ENCODE measurements at regions not wholly inside any gene's neighbourhood (a gene's known extent, or its start where the extent isn't known, plus 50 kb on each side); places are given as distances from the start of the nearest gene placed in this dataset.

GRCh38 chr3:73705792-73706191, 81.1 kb upstream of the PDZRN3 start (continued):
- TF ChIP-seq, protein P1, sequence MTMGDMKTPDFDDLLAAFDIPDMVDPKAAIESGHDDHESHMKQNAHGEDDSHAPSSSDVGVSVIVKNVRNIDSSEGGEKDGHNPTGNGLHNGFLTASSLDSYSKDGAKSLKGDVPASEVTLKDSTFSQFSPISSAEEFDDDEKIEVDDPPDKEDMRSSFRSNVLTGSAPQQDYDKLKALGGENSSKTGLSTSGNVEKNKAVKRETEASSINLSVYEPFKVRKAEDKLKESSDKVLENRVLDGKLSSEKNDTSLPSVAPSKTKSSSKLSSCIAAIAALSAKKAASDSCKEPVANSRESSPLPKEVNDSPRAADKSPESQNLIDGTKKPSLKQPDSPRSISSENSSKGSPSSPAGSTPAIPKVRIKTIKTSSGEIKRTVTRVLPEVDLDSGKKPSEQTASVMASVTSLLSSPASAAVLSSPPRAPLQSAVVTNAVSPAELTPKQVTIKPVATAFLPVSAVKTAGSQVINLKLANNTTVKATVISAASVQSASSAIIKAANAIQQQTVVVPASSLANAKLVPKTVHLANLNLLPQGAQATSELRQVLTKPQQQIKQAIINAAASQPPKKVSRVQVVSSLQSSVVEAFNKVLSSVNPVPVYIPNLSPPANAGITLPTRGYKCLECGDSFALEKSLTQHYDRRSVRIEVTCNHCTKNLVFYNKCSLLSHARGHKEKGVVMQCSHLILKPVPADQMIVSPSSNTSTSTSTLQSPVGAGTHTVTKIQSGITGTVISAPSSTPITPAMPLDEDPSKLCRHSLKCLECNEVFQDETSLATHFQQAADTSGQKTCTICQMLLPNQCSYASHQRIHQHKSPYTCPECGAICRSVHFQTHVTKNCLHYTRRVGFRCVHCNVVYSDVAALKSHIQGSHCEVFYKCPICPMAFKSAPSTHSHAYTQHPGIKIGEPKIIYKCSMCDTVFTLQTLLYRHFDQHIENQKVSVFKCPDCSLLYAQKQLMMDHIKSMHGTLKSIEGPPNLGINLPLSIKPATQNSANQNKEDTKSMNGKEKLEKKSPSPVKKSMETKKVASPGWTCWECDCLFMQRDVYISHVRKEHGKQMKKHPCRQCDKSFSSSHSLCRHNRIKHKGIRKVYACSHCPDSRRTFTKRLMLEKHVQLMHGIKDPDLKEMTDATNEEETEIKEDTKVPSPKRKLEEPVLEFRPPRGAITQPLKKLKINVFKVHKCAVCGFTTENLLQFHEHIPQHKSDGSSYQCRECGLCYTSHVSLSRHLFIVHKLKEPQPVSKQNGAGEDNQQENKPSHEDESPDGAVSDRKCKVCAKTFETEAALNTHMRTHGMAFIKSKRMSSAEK (CRISPR knock-in tag; IDR thresholded peaks at IDR 0.05; ENCODE audit: borderline replicate concordance) = no peak
- TF ChIP-seq, protein P2, sequence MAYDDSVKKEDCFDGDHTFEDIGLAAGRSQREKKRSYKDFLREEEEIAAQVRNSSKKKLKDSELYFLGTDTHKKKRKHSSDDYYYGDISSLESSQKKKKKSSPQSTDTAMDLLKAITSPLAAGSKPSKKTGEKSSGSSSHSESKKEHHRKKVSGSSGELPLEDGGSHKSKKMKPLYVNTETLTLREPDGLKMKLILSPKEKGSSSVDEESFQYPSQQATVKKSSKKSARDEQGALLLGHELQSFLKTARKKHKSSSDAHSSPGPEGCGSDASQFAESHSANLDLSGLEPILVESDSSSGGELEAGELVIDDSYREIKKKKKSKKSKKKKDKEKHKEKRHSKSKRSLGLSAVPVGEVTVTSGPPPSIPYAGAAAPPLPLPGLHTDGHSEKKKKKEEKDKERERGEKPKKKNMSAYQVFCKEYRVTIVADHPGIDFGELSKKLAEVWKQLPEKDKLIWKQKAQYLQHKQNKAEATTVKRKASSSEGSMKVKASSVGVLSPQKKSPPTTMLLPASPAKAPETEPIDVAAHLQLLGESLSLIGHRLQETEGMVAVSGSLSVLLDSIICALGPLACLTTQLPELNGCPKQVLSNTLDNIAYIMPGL (CRISPR knock-in tag; IDR thresholded peaks at IDR 0.05) = no peak
- TF ChIP-seq, protein P3, sequence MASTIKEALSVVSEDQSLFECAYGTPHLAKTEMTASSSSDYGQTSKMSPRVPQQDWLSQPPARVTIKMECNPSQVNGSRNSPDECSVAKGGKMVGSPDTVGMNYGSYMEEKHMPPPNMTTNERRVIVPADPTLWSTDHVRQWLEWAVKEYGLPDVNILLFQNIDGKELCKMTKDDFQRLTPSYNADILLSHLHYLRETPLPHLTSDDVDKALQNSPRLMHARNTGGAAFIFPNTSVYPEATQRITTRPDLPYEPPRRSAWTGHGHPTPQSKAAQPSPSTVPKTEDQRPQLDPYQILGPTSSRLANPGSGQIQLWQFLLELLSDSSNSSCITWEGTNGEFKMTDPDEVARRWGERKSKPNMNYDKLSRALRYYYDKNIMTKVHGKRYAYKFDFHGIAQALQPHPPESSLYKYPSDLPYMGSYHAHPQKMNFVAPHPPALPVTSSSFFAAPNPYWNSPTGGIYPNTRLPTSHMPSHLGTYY (CRISPR knock-in tag; IDR thresholded peaks at IDR 0.05) = no peak
- TF ChIP-seq ZNF317 (CRISPR knock-in tag; IDR thresholded peaks at IDR 0.05; ENCODE audit: borderline replicate concordance, low read depth) = no peak

GRCh38 chr3:73699327-73699726, 74.6 kb upstream of the PDZRN3 start:
- ATAC-seq = no peak
- H3K4me1 Mint-ChIP-seq = 0 out of 2 replicates have a peak, but pooled peaks cover 1% of the 10 kb centered on the region
- POLR2A ChIA-PET = no interaction called here
- DNase-seq (ENCODE audit: low spot score) = no peak
- TF ChIP-seq IRF1 (CRISPR knock-in tag; IDR thresholded peaks at IDR 0.05) (no peak), GTF2I (CRISPR knock-in tag; conservative IDR thresholded peaks at IDR 0.05) (no peak), ZNF121 (CRISPR knock-in tag; IDR thresholded peaks at IDR 0.05) (no peak), NFATC4 (CRISPR knock-in tag; IDR thresholded peaks at IDR 0.05) (no peak), ZNF263 (CRISPR knock-in tag; IDR thresholded peaks at IDR 0.05; ENCODE audit: low read depth) (no peak), RORB (CRISPR knock-in tag; IDR thresholded peaks at IDR 0.05) (no peak), ELF4 (CRISPR knock-in tag; IDR thresholded peaks at IDR 0.05; ENCODE audit: low read depth) (no peak), ARID4B (CRISPR knock-in tag; IDR thresholded peaks at IDR 0.05; ENCODE audit: borderline replicate concordance) (no peak)
- TF ChIP-seq, protein P4, sequence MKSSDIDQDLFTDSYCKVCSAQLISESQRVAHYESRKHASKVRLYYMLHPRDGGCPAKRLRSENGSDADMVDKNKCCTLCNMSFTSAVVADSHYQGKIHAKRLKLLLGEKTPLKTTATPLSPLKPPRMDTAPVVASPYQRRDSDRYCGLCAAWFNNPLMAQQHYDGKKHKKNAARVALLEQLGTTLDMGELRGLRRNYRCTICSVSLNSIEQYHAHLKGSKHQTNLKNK (CRISPR knock-in tag; IDR thresholded peaks at IDR 0.05) = no peak
- CTCF ChIA-PET = no interaction called here
- no peak overlapping the region for H3K4me3 Mint-ChIP-seq
- H3K9me3 Mint-ChIP-seq = peaks cover under 1% of the 10 kb centered on the region
- peaks cover 4% of the 10 kb centered on the region; the same call in 1 of the 2 replicates for H3K27me3 Mint-ChIP-seq (ENCODE audit: low read depth)
- H3K36me3 Mint-ChIP-seq = no peaks in the 10 kb centered on the region
- H3K27ac Mint-ChIP-seq = no peak overlapping the region
